NCI-H510A treated with DMSO at 0.1 percent for 48 hours (cell line): ENCODE measurements at regions not wholly inside any gene's neighbourhood (a gene's known extent, or its start where the extent isn't known, plus 50 kb on each side); places are given as distances from the start of the nearest gene placed in this dataset.
"Not testable (repeated sequence)": the region's sequence is repeated elsewhere in the genome, so short reads cannot be mapped to it uniquely, and the experiment has no call there.

Experiments used
- DNase-seq: peaks from one replicate; lab custom pipeline; 2025; lab: John Stamatoyannopoulos, UW

DNA sequence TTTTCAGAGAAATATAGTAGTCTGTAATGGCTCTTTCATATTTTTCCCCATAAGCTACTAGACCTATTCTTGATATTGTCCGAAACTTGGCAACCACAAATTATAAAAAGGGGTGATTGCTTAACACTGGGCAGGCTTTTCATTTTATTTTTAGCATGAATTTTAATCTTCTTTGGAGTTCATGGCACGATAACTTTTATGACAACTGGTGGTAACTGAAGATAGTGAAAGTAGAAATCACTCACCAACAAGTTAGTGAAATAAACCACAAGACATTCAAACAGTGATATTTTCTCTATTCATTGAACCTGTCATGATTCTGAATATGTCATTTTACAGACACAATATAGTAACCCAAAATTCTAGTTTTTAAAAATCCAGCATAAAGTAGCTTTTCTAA, 213.9 kb downstream of the PRDM9 start:
- DNase-seq: no peak

DNA sequence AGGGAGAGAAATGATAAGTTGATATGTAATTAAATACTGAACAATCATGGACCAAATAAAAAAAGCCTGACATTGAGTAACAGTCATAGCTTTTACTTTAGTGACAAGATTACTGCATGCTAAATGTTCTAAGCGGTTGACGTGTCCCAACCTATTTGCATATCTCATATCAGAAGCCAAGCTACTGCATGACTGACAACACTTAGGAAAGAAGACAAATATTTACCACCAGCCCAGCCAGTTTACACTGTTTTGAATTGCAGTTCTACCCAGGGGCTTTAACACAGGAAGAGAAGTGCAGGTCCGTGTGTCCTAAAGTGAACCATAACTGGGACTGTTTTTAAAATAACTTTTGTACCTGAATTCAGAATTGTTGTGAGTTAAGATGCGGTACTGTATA, 219.9 kb downstream of the PRDM9 start:
- peak; percentile 89 for DNase-seq

DNA sequence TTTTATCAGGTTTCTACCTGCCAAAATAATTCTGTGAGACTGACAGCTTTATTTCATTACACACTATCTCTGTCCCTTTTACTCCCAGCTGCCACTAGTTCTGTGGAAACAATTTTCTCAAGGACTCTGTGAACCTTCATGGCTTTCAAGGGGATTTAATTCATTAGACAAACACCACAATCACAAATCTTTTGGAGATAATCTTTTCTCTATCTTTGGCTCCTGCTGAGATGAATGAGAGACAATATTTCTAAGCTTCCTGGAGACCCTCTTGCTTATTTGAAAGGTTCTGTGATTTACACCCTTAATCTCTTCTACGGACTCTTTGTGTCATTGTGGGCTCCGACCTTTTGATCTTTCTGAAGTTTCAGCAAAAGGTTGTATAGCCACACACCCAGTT, 222.6 kb downstream of the PRDM9 start:
- no peak for DNase-seq

DNA sequence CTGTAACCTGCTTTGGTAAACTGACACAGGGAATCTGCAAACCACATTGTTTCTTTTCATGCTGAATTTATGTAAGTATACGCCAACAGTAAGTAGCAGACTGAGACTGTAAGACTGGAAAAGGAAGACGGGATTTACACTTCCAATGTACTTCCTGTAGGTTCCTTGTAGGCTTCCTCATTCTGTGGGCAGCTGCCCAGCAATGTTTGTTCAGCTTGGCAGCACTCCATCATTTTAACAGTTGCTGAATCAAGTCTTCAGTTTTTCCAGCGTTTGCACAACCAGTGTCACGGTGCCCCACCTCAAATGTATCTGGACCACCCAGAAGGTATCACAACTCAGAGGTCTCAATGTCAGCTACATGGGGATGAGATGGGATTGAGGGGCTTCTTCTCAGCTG, 232.6 kb downstream of the PRDM9 start:
- no peak for DNase-seq

DNA sequence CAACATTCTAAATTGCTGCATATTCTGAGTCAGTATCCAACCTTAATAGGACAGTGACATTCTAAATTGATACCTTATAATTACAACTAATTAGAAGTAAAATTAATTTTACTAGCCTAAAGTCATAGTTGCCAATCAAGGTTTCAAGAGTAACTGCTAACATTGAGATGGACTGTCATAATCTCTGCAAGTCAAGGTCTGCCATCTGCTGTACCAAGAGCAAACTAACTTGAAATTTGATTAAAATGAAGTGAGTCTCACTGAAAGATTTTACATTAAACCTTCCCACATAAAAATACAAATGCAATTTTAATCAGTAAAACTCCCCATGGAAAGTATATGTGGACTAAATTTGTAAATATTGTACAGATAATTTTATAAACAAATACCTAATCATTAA, 235.3 kb downstream of the PRDM9 start:
- no peak for DNase-seq

DNA sequence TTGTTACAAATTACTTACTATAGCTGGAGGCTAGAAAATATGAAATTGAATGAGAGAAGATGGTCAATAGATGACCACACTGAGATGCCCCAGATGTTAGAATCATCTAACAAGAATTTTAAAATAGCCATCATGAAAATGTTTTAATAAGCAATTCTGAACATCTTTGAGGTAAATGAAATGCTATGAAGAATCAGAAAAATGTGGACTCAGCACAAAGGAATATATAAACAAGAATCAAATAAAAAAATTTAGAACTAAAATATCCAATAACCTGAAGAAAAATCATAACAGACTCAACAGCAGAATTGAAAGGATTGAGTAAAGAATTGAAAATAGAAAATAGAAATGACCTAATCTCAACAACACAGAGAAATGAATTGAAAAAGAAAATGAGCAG, 248.5 kb downstream of the PRDM9 start:
- no peak for DNase-seq

DNA sequence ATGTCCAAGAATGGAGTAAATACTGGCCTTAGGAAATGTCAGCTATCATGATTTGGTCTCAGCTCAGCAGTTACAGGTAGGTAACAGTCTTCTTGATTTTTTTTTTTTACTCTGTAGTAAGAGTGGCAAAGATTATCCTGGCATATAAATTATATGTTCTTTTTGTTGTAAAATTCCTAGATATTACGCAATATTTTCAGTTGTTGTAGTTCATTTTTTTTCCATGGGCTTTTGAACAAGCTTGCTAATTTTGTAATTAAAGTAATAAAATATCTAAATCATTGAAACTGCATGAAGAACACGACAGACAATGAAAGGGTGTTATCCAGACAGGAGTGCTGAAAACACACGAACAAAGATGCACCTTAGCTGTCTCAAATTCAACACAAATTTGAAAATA, 249.4 kb downstream of the PRDM9 start:
- no peak for DNase-seq

DNA sequence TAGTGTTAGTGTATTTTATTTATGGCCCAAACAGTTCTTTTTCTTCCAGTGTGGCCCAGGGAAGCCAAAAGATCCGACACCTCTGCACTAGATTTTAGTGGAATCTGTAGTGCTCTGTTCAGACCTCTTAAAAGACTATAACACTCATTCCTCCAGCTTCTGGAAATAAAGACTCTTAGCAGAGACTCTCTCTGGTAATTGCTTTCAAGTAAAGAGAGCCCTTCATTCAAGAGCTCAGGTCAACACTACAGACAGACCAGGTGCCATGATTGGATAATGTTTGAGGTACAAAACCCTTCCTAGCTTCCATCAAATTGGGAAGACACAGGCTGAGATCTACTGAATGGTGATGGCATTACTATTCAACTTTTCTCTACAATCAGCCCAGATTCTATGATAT, 255.8 kb downstream of the PRDM9 start:
- peak; percentile 84 for DNase-seq

DNA sequence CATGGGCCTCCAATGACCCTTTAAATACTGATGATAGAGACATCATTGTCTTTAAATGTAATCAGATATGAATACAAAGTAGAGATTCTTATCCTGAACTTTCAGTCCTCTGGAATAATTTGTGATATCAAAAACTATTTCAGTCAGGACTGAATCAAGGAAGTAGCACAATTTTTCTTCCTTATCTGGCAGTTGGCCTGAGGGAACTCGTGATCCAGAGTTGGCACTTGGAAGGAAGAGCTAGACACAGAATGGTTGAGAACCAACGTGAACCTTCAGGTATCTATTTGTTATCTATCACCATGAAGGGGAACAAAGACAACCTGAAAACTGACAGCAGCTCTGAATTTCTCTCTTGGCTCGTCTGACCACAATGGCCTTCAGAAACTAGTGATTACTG, 269.3 kb downstream of the PRDM9 start:
- DNase-seq: no peak

DNA sequence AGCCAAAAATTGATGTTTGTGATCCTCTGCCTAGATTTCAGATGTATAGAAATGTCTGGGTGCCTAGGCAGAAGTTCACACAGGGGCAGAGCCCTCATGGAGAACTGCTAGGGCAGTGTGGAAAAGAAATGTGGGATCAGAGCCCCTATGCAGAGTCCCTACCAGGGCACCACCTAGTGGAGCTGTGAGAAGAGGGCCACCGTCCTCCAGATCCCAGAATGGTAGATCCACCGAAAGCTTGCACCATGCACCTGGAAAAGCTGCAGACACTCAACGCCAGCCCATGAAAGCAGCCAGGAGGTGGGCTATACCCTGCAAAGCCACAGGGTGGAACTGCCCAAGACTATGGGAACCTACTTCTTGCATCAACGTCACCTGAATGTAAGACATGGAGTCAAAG, 292.9 kb downstream of the PRDM9 start:
- not testable (repeated sequence) for DNase-seq

DNA sequence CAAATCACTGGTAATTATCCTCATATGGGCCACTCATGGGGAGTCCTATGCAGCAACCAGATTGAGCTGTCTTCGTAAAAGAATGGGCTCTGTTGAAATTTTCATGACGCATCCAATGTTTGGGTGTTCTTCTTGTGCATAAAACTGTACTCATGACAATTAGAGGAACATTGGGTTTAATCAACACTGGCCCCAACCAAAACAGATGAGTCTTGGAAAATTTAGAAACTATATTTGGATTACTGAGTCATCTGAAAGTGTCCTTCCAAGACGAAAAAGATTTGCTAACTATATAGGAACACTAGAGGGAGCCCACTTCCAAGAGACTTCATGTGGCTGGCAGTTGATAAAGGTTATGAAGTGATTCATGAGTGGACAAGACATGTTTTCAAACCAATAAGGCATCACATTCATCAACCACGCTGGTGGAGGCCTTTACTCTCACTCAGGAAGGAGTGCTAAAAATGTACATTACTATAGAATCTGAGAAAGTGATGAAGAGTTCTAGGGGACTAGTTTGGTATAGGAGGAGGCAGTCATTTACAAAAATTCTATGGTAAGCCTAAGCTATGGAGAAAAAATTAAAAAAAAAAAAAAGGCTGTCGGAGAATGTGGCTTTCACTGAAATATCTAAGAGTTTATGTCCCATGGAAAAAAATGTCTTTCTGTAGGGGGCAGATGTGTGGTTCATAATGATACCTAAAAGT, 313.5 kb downstream of the PRDM9 start:
- peak; percentile 38 for DNase-seq

DNA sequence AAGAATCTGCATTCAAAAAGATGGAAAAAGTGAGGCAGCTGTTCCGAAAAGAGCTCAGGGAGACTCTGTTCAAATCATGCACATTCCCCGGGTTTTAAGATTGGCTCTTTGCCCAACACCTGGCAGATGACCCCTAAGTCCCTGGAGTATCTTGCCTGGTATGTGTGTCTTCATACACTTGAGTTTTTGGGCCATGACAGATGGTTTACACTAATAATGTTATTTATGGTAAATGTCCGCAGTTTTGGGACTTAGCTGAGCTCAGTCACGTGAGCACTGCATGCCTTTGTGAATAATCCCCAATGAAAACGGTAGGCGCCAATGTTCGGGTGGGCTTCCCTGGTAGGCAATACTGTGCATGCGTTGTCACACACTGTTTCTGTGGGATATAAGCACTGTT, 316.1 kb downstream of the PRDM9 start:
- DNase-seq: no peak

DNA sequence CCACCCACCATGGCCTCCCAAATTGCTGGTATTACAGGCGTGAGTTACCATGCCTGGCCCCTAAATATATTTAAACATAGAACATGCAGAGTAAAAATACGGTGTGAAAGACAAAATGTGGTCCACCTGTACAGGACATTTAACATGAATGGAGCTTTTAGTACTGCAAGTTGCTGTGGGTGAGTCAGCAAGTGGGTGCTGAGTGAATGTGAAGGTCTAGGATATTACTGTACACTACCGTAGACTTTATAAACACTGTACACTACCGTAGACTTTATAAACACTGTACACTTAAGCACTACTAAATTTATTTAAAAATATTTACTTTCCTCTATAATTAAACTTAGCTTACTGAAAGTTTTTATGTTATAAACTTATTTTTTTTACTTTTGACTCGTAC, 317.8 kb downstream of the PRDM9 start:
- no peak for DNase-seq

DNA sequence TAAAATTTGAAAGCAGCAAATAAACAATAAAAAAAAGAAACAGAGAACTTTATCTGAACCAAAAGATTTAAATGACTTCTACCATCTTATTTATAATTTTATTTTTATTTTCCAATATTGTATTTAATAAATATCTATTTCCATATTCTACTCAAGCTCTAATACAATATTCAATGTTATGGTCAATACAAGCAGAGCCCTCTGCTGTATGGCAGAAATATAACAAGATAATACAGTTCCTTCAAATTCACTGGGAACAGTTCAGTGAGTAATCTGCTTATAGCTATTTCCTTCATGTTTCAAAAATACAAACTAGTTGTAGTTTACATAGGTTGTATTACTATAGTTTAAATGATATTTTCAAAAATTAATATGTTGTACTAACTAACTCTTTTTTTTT, 332.7 kb downstream of the PRDM9 start:
- no peak for DNase-seq

DNA sequence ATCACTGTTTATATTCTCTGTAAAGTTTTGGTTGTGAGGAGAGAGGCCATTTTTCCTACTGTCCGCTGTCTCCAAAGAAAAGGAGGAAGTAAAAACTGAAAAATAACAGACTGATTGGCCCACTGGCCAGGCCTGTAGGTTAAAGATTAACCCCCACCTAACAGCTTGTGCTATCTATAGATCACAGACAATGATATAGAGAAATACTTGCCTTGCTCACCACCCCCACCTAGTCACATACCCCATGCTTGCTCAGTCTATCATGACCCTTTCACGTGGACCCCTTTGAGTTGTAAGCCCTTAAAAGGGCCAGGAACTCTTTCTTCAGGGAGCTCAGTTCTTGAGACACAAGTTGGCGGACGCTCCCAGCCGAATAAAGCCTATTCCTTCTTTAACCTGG, 357.4 kb downstream of the PRDM9 start:
- no peak for DNase-seq

DNA sequence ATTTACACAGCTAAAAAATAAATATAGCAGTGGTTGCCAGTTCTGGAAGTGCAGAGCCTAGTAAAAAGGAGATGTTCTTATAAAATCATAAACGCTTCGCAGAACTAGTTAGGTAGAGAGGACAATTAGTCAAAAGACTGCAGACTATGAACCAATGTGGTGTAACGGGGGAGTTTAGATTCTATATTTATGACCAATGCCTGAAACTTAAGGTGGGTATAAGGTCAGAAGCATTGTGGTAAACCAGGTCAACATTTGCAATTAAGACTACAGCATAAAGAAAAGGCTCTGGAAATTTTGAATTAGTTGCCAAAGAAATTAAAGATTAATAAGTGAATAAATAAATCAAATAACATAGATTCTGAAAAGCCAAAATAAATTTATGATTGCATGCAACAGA, 370.4 kb downstream of the PRDM9 start:
- no peak for DNase-seq

DNA sequence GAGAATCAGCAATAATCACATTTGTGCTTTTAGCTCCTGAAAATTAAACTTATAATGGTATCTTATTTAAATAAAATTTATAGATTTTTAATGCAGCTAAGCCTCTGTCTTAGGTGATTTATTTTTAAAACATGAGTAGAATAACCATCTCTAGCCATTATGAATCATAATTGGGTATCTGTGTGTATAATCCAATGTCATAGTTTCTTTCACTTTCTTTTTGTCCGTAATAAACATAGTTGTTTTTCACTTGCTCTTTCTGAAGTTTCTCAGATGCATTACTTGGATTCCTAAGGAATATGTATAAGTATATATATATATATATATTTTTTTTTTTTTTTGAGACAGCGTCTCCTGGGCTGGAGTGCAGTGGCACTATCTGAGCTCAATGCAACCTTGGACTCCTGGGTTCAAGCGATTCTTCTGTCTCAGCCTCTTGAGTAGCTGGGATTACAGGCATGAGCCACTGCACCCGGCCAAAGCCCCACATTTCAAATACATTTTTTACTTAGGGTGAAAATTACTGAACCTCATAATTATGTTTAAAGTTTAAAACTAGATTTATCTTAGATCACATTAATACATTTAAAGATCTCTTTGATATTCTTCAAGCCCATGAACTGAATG, 377.1 kb downstream of the PRDM9 start:
- no peak for DNase-seq

DNA sequence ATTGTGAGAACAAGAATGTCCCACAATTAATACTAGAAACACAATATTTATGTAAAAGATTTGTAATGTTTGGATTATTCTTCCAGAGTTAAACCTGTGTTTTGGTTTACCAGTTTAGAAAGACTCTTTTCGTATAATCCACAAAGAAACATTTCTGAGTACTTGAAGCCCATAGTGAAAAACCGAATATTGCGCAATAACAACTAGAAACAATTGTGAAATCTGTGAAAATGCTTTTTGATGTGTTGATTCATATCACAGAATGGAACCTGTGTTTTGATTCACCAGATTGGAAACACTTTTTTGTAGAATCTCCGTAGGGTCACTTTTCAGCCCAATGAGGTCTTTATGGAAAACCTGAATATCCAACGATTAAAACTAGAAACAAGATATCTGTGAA, 386.2 kb downstream of the PRDM9 start:
- DNase-seq: no peak

DNA sequence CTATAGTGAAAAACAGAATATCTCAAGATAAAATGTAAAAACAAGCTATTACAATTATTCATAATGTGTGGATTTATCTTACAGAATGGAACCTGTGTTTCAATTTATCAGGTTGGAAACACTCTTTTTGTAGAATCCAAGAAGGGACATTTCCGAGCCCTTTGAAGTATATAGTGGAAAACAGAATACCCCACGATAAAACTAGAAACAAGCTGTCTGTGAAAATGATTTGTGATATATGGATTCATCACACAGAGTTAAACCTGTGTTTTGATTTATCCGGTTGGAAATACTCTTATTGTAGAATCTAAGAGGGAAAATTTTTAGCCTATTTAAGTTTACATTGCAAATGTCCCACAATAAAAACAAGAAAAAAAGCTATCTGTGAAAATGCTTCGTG, 388.2 kb downstream of the PRDM9 start:
- no peak for DNase-seq

DNA sequence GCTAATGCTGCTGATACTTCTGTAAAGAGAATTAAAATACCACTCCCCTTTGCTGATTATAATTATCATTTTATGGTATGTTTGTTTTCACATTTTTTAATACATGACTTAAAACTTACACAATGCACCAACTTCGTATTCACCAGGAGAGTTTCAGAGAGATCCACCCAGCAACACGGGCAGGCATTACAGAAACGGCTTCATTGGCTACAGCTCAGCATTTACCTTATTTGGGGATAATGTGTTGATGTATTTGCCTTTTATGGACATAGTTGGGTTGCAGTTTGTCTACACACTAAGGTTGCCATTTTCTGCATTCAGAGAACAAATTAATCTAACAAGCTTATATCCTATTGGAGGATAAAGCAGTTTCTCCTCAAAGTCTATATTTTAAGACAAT, 423.6 kb downstream of the PRDM9 start:
- DNase-seq: no peak

DNA sequence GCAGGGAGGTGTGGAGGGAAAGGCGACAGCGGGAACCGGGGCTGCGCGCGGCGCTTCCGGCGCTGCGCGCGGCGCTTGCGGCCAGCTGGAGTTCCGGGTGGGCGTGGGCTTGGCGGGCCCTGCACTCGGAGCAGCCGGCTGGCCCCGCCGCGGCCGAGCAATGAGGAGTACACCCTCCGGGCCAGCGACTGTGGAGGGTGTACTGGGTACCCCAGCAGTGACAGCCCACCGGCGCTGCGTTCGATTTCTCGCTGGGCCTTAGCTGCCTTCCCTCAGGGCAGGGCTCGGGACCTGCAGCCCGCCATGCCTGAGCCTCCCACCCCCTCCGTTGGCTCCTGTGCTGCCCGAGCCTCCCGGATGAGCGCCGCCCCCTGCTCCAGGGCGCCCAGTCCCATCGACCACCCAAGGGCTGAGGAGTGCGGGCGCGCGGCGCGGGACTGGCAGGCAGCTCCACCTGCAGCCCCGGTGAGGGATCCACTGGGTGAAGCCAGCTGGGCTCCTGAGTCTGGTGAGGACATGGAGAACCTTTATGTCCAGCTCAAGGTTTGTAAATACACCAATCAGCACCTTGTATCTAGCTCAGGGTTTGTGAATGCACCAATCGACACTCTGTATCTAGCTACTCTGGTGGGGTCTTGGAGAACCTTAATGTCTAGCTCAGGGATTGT, 444.0 kb downstream of the PRDM9 start:
- peak; percentile 58 for DNase-seq

DNA sequence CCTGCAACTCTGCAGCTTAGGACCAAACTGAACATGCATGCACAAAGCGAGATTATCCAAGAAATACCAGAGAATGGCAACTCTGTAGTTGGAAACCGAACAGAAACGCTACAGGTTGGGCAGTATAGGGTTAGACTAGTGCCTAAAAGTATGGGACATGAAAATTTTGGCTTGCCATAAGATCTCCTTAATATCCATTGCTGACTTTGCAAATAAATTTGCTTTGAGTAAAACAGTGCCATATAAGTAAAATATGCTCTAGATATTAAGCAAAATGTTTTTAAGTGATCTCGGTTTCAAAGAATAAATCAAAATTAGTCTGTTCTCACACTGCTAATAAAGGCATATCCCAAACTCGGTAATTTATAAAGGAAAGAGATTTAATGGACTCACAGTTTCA, 456.0 kb downstream of the PRDM9 start:
- no peak for DNase-seq

DNA sequence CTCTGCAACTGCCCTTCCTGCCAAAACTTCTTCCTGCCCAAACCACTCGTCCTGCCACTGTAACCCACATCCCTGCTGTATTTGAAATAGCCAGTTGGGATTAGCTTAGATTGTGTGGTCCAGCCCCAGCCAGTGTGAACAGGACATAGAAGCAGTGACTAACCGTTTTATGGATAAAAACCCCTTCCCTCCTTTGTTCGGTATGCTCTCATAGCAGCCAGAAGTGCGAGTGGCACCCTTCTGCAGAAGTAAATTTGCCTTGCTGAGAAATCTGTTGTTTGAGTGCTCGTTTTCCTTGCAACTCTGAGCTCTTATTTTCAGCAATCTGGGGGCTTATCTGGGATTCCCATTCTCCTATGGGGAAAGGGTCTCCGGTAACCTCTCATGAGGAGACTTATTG, 470.0 kb downstream of the PRDM9 start:
- no peak for DNase-seq

DNA sequence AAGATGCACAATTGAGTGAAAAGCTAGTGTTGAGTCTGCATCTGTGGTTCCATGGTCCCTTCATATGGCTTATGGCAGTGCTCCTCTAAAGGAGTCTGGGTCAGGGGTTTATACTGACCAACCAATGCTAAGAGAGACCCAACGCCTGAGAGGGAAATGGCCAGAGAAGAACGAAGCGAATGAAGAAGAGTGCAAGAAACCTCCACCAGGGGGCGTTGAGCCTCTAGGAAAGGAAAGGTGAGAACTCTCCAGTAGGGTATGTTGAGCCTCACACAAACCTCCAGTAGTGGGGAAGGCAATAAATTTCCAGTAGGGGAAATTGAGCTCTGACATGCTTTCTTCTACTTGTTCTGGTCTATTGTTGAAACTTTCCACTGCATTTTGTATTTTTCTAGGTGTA, 470.6 kb downstream of the PRDM9 start:
- no peak for DNase-seq
